ENCODE measurements at regions not wholly inside any gene's neighbourhood (a gene's known extent, or its start where the extent isn't known, plus 50 kb on each side); places are given as distances from the start of the nearest gene placed in this dataset.

- Histone ChIP-seq H3K36me3 (ENCODE audit: control insufficient read depth in 4 of 4, insufficient read depth in 3 of 4, low read depth in 1 of 4, low read length in 3 of 4) (no peaks in the 10 kb centered on the region), H3K9ac (ENCODE audit: low read depth in 1 of 2, low read length in 2 of 2) (no peak overlapping the region), H3K27ac (ENCODE audit: low read depth in 1 of 2, low read length in 2 of 2) (no peak overlapping the region), H3K4me1 (ENCODE audit: control insufficient read depth in 4 of 4, insufficient read depth in 4 of 4, low read length in 3 of 4) (no peaks in the 10 kb centered on the region), H3K9me3 (ENCODE audit: control insufficient read depth in 4 of 4, low read length in 3 of 4) (no peaks in the 10 kb centered on the region), H3K4me3 (ENCODE audit: low read depth in 1 of 3, low read length in 3 of 3) (no peak overlapping the region), H3K27me3 (ENCODE audit: control insufficient read depth in 4 of 4, insufficient read depth in 4 of 4, low read length in 3 of 4) (no peaks in the 10 kb centered on the region)
- TF ChIP-seq MAX (IDR thresholded peaks at IDR 0.05) (no peak), RXRA (IDR thresholded peaks at IDR 0.05) (no peak), RAD21 (IDR thresholded peaks at IDR 0.05) (no peak), ATF3 (IDR thresholded peaks at IDR 0.05) (no peak), EGR1 (IDR thresholded peaks at IDR 0.05; ENCODE audit: low read depth in 2 of 2) (no peak), FOXA2 (IDR thresholded peaks at IDR 0.05) (no peak), GABPA (IDR thresholded peaks at IDR 0.05 in 1 of 2, conservative IDR thresholded peaks at IDR 0.05 in 1 of 2) (no peak), NR2F2 (IDR thresholded peaks at IDR 0.05) (no peak), JUND (IDR thresholded peaks at IDR 0.05) (no peak), HNF4A (conservative IDR thresholded peaks at IDR 0.05) (no peak), TAF1 (conservative IDR thresholded peaks at IDR 0.05) (no peak)
- 87% methylated on average over 4 of the region's 4 CpGs for WGBS
- no peak for DNase-seq (ENCODE audit: low spot score)
Measured at GRCh38 chr3:181932039-181932438, 220.3 kb downstream of the SOX2 start.

GRCh38 chr3:181933052-181933618, 221.4 kb downstream of the SOX2 start:
- Histone ChIP-seq H3K4me1 (ENCODE audit: control insufficient read depth in 4 of 4, insufficient read depth in 4 of 4, low read length in 3 of 4) (no peaks in the 10 kb centered on the region), H3K9ac (ENCODE audit: low read depth in 1 of 2, low read length in 2 of 2) (no peak overlapping the region), H3K27ac (ENCODE audit: low read depth in 1 of 2, low read length in 2 of 2) (no peak overlapping the region), H3K9me3 (ENCODE audit: control insufficient read depth in 4 of 4, low read length in 3 of 4) (no peaks in the 10 kb centered on the region), H3K4me3 (ENCODE audit: low read depth in 1 of 3, low read length in 3 of 3) (no peak overlapping the region), H3K36me3 (ENCODE audit: control insufficient read depth in 4 of 4, insufficient read depth in 3 of 4, low read depth in 1 of 4, low read length in 3 of 4) (no peaks in the 10 kb centered on the region), H3K27me3 (ENCODE audit: control insufficient read depth in 4 of 4, insufficient read depth in 4 of 4, low read length in 3 of 4) (no peaks in the 10 kb centered on the region)
- WGBS, result 81% methylated on average over 4 of the region's 4 CpGs
- TF ChIP-seq MAX (IDR thresholded peaks at IDR 0.05), result no peak
- no peak for TF ChIP-seq JUND (IDR thresholded peaks at IDR 0.05)
- TF ChIP-seq HNF4G (IDR thresholded peaks at IDR 0.05), result no peak
- no peak for TF ChIP-seq NR2F2 (IDR thresholded peaks at IDR 0.05)
- TF ChIP-seq HNF4A (conservative IDR thresholded peaks at IDR 0.05), result no peak
- TF ChIP-seq REST (IDR thresholded peaks at IDR 0.05), result no peak
- TF ChIP-seq SP1 (IDR thresholded peaks at IDR 0.05), result no peak
- no peak for TF ChIP-seq ZBTB33 (IDR thresholded peaks at IDR 0.05)
- TF ChIP-seq ATF3 (IDR thresholded peaks at IDR 0.05), result no peak
- no peak for TF ChIP-seq TAF1 (conservative IDR thresholded peaks at IDR 0.05)
- TF ChIP-seq RAD21 (IDR thresholded peaks at IDR 0.05), result no peak
- no peak for TF ChIP-seq GABPA (IDR thresholded peaks at IDR 0.05 in 1 of 2, conservative IDR thresholded peaks at IDR 0.05 in 1 of 2)
- no peak for TF ChIP-seq RXRA (IDR thresholded peaks at IDR 0.05)
- TF ChIP-seq FOXA2 (IDR thresholded peaks at IDR 0.05), result no peak
- no peak for DNase-seq (ENCODE audit: low spot score)
